Fibroblast of the aortic adventitia (primary cell): ENCODE measurements at regions not wholly inside any gene's neighbourhood (a gene's known extent, or its start where the extent isn't known, plus 50 kb on each side); places are given as distances from the start of the nearest gene placed in this dataset.

ENCODE experiments used
- DNase-seq: peaks from one replicate; pipeline ENCODE4 v3.0.0-alpha.2; 2010; ENCODE audit warnings: low read depth
- H3K4me3 ChIP-seq: 2 replicates; pipeline ENCODE4 v1.5.1; 2011; ENCODE audit warnings: low read depth, mild to moderate bottlenecking, control low read depth, low read length, moderate library complexity
- TF ChIP-seq, protein P1 (sequence below): IDR thresholded peaks from 2 replicates; pipeline ENCODE4 v1.5.1; 2011; ENCODE audit warnings: mild to moderate bottlenecking, low read length, control low read depth, inconsistent platforms; ENCODE audit not compliant: insufficient read depth

DNA sequence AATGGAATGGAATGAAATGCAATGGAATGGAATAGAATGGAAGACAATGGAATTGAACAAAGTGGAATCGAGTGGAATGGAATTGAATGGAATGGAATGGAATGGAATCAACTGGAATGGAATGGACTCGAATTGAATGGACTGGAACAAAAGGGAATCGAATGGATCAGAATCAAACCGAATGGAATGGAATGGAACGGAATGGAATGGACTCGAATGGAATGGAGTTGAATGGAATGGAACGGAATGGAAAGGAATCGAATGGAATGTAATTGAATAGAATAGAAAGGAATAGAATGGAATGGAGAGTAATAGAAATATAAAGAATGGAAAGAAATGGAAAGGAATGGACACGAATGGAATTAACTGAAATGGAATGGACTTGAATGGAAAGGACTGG is 475.2 kb upstream of the WSB1 start:
- TF ChIP-seq, protein P1, sequence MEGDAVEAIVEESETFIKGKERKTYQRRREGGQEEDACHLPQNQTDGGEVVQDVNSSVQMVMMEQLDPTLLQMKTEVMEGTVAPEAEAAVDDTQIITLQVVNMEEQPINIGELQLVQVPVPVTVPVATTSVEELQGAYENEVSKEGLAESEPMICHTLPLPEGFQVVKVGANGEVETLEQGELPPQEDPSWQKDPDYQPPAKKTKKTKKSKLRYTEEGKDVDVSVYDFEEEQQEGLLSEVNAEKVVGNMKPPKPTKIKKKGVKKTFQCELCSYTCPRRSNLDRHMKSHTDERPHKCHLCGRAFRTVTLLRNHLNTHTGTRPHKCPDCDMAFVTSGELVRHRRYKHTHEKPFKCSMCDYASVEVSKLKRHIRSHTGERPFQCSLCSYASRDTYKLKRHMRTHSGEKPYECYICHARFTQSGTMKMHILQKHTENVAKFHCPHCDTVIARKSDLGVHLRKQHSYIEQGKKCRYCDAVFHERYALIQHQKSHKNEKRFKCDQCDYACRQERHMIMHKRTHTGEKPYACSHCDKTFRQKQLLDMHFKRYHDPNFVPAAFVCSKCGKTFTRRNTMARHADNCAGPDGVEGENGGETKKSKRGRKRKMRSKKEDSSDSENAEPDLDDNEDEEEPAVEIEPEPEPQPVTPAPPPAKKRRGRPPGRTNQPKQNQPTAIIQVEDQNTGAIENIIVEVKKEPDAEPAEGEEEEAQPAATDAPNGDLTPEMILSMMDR: no peak
- H3K4me3 ChIP-seq: no peak overlapping the region
- peak; percentile 23 for DNase-seq
